NCI-H2171 (cell line): ENCODE measurements at regions not wholly inside any gene's neighbourhood (a gene's known extent, or its start where the extent isn't known, plus 50 kb on each side); places are given as distances from the start of the nearest gene placed in this dataset.

ENCODE experiments used
- DNase-seq: peaks from one replicate; lab custom pipeline; 2025; lab: John Stamatoyannopoulos, UW

DNA sequence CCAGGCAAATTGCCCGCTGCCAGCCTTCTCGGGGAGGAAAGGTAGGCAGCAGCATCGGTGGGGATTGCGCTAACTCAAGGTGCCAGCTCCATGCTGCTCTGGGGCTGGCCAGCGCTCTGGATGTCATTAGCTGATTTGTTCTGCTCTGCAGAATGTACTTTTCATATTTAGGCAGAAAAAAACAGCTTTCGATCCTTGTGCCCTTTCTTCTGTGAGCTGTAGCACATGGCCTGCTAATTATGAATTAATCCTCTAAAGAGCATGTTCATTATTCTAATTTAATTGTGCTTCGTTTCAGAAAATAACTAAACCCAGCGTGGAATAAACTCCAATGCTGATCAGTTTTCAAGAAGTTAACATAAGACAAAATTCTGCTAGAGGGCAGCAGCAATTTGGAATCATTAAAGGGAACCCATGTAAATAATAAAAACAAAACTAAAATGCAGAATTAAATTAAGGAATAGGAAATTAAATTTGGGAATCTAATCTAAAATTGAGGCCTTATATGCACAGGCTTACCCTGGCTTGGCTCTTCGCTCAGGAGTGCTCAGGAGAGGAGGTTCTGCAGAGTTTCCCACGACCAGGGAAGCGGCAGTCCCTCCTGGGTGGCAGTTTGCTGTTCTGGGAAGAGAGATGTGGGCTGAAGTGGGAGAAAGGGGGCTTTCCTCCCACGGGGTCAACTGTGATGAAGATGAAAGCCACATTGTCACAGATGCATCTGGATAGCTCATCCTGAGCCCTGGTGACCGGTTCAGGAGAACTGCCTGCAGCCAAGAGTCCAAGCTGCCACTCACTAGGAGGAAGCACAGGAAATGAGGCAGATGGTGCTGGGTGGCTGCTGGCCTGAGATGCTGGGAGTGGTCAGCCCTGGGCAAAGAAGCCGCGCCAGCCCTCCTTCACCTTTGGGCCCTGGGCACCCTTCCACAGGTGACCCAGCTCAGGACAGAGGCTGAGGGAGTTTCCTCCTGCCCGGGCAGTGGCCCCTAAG lies 93.2 kb upstream of the PKDCC start:
- DNase-seq: no peak

DNA sequence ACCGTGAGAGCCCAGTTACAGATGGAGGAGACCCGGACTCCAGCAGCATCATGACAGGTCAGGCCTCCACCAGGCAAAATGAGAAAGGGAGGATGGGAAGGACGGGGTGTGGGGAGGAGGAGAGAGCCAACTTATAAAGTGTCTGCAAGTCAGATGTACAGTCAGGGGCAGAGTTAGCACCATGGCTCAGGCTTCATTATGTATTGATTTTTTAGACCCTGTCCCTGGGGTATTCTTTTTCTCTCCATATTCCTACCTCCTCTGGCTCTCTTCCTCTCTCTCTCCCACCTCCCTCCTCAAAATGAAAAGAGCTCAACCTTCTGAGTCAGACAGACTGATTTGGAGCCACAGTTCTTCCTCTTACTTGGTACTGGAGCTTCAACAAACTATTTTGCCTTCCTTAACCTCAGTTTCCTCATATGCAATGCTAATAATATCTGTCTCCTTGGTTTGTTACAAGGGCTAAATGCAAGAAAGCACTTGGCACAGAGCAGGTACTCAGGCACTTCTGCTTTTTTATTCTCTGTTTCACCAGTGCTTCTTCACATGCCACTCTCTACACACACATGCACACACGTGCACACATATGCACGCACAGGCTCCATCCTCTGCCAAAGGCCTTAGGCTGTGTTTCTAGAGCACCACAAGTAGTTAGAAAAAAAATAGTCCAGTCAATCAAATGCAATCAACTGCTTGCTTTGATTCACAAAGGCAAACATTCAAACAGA lies 92.3 kb upstream of the PKDCC start:
- no peak for DNase-seq

DNA sequence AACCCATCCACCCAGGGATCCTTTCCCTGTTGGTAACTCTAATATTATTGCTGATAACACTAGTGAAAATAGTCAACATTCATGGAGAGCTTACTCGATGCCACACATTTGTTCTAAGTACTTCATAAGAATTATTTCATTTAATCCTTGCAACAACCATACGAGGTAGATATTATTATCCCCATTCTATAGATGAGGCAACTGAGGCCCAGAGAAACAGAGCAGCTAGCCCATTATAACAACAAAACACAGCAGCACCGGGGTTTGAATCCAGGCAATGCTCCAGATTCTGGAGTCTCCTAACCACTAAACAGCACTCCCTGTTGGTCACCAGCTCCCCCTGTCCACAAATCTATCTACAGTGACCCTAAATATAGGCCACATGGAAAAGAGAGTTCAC lies 90.4 kb upstream of the PKDCC start:
- no peak for DNase-seq

DNA sequence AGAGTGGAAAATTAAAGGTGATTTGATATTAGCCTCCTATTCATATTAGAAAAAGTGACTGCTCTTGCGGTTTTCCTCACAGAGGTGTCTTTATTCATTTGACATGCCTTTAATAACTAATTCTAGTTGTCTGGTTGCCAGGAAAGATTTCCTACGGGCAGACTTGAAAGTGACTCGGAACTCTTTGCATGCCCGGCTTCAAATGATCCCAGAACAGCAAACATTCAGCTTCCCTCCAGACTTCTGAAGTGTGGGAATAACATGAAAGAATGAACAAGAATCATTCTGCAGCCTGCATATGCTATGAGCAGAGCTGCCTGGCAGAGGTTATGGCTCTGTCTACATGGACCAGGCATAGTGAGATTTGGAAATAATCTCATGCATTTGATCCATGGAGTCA lies 89.6 kb upstream of the PKDCC start:
- no peak for DNase-seq

DNA sequence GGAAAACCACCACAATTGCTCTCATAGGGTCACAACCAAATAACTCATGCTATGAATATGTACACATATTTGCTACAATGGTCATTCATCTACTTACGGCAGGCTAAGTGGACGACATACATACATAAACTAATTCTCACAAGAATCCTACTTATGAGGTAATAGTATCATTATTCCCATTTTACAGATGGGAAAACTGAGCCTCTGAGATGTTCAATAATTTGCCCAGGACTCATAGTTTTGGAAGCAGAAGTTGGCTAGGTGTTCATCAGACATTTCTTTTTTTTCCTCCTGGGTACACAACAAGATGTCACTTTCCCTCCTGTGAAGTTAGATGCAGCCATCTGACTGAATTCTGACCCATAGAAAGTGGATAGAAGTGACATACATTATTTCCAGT lies 89.0 kb upstream of the PKDCC start:
- DNase-seq: no peak

DNA sequence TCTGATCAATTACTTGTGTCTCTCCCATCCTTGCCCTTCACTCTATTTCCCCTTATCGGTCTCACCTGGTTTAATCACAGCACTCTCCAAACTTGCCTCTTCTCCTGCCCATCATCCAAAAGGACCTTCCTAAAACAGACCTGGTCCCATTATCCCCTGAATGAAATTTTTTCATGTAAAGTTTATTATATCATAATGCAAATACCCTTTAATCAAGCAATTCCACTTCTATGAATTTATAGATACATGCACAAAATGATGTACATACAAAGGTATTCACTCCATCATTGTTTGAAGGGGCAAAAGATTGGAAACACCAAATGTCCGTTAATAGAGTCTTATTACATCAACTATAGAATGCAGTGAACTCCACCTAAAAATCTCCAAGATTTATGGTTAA lies 88.1 kb upstream of the PKDCC start:
- DNase-seq: no peak

DNA sequence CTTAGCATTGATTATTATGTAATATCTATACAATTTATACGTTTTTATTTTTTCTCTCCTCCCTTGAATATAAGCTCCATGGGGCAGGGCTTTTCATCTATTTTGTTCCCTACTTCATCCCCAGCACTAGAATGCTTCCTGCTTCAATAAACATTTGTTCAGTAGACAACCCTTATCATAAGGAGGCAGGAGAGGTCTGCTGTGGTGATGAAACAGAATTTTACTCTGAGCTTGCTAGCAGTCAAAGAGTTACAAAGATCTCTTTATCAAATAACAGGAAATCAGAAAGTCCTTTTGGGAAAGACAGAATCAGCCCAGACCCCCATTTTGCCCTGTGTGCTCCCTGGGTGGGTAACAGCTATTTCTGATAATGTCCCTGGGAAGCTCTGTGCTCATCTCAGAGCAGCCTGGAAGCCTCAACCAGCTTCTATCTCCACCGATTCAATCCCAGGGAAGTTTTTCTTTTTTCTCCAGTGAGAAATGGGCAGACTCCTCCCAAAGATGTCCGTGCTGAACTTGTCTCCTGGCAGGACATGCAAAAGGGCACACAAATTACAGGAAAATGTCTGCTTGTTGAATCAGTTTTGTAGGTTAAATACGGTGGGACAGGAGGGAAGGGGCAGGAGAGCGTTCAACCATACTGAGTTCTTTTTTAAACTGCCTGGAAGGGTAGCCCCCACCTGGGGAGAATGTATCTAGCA lies 84.7 kb upstream of the PKDCC start:
- no peak for DNase-seq

DNA sequence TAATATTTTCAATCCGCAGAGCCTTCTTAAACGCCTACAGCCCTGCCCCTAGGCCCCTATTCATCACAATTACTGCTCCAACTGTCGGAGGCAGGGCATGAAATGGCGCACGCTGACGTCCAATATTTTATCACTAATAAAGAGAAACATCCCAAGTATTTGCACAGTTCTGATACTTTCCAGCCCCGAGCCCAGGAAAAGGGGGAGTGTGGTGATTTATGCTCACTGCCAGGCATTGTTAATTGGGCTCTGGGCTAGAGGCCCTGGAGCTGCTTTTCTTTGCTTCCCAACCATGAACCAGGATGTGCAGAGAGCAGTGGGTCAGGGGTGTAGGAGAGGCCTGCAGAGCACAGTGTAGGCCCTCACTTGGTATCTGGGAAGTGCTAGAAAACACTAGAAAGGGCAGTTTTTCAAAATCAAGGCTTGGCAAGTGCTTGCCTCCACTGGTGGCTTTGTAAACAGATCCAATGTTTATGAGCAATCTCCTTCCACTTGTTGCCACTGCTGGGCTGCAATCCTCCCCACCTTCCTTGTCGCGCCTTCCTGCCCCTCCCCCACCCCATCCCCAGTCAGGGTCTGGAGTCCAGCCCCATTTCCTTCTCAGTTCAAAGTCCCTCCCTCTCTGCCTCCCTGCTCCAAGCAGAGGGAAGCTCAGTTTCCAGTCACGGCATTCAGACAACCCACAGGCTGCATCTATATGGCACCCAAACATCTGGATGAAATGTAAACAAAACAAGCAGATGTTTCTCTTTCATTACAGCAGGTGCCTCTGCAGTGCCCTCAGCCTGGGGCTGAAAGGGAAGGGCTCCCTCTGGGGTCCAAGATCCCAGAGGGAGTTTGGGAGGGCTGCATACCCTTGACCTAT lies 83.9 kb upstream of the PKDCC start:
- no peak for DNase-seq

DNA sequence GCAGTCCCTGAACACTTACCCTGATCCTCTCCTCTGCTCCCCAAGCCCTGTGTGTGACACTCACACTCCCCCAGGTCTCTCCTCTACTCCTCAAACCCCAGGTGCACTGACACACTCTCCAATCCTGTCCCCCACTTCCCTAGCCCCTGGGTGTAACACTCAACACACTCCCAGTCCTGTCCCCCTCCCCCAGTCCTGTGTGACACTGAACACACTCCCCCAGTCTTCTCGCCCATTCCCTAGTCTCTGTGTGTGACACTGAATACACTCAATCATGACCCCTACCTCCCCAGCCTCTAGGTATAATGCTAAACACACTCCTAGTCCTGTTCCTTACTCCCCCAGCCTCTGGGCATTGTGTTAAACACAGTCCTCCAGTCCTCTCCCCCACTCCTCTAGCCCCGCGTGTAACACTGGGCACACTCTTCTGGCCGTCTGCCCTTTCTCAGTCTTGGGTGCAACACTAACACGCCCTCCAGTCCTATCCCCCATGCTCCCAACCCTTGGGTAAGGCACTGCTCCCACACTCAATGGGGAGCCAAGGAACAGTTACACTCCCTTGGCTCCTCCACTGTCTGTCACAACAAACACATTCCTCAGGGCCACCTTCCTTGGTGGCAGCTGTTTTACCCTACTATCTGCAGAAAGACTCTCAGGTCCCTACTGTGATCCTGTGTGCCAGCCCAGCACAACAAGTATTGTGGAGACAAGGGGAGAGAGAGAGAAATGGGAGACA lies 82.5 kb upstream of the PKDCC start:
- DNase-seq: no peak

DNA sequence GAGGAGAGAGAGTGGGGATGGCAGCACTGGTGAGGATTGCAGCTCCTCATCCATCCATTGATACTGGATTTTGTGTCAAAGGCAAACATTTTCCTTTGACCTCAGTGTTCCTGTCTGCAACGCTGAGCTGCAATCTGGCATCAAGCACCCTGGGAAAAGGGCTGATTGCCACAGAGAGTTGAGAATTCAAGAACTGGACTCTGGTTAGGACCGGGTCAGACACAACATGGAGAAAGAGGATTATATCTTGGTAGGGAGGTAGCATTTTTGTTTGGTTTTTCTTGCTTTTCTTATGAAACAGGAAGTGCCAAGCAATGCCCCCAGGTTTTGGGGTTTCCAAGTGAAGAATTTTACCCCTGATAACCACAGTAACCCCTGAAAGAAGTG lies 81.9 kb upstream of the PKDCC start:
- DNase-seq: no peak

DNA sequence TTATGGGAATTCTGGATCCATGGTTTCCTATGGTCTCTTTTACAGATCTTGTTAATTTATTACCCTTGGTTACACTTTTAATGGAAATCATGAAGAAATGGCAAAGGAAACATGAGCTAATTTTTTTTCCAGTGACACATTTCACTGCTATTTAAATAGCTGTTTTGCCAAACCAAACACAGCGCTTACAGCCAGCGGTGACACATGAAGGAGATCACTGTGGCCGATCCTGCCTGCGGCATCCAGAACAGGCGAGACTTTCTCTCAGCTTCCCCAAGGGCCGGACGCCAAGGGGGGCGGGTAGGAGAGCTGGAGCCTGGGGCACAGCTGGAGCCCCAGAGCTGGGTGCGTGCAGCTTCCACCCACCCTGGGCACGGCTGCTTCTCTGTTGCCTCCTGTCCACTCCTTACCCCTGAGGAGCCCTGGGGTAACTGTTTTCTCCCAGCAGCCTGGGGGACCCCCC lies 81.4 kb upstream of the PKDCC start:
- DNase-seq: no peak

DNA sequence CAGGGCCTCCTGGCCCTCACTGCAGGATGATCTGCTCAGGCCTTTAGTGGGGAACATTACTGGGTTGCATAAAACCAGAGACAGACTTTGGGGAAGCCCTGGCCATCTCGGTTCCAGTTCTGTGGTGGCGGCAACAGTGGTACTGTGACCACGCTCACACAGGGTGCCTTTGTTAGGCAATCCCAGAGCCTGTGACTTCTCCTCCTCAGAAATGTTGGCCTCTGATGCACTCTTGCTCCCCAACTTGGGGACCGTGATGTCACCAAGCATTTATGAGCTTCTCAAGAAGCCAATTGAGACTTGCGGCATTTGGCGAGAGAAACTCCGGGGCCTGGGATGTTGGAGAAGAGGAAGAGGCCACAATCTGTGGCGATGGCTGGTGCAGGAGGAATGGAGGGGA lies 80.9 kb upstream of the PKDCC start:
- DNase-seq: no peak

DNA sequence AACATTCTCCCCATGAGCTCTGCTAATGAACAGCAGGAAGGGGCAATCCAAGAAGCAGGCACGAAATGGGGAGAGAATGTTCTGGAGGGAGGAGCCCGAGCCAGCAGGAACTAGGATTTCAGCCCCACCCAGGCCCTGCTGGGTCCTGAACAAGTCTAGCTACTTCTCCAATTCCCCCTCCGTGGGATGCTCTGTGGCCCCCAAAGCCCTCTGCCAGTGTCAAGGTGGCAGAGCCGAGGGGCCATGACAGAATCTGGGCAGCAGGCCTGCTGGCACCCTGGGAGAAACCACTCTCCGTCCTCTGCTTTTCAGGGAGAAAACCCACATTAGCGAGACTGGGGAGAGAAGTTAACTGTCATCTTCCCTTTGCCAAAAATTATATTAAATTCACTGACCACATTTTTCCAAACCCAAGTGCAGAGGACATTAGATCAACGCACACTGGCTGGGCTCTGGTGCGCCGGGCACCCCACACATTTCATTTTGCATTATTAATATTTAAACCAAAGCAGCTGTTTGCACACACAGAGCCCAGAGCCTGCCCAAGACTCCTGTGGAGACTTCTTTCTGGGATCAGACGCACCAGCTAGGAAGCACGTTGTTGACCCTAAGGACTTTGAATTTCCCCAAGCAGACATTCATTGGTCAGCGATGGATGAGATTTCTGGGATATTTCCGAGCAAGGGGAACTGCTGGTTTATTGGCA lies 80.2 kb upstream of the PKDCC start:
- DNase-seq: no peak

DNA sequence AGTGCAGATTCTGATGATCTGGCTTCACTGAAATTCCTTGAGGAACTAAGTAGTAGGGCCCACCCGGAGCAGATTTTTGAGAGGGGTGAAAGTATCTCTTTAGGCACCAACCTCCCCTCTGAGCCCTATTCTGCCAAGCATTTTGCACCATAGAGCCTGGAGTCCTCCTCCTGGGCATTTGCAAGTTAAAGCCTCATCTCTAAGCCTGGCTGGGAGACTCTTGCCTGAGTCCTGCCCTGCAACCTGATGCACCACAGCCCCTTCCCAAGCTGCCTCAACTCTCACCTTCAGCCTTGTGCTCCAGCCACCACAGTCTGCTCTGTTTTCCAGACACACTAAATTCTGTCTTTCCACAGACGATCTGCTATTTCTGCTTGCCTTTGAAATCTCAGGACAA lies 79.6 kb upstream of the PKDCC start:
- DNase-seq: no peak

DNA sequence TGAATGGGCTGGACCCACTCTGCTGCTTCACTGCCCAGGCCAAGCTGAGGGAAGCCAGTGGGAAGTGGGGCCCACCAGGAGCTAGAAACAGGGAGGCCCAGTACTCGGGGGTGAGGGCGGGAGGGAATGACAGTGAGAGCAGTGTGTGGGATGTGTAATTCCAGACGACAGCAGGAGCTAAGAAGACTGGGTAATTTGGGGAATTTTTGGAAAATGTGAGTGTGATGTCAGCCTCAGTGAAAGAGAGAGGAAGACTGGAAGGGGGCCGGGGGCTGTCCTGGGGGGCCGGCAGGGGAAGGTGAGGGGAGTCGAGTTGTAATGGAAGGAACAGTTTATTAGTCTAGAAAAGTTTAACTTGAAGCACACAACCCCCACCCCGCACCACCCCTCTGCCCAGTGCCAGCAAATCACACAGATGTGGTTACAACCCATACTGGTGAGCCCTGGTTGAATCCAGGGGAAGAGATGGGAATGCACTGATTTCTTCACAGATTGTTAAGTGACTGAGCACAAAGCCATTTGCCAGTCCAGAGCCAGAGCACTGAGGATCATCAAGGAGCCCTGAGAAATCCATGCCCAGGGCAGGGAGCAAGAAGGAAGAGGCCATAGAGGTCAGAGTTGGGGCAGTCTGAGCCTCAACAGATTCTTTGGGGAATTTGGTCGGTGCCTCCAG lies 76.7 kb upstream of the PKDCC start:
- no peak for DNase-seq

DNA sequence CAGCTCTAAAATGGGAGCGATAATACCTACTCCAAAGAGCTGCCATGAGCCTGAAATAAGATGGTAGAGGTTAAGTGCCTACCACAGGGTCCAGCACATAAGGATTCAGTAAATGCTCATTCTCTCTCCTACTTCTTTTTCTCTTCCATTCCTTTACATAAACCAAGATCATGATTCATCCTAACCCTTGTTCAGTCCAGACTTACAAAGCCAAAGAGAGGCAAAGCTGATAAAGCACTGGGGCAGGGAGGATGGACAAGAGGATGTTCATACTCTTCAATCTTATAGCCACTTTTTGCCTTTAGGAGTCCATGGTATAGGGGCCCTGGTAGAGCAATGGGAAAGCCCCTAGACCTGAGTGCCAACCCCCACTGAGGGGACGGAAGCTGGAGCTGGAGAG lies 75.6 kb upstream of the PKDCC start:
- DNase-seq: no peak

DNA sequence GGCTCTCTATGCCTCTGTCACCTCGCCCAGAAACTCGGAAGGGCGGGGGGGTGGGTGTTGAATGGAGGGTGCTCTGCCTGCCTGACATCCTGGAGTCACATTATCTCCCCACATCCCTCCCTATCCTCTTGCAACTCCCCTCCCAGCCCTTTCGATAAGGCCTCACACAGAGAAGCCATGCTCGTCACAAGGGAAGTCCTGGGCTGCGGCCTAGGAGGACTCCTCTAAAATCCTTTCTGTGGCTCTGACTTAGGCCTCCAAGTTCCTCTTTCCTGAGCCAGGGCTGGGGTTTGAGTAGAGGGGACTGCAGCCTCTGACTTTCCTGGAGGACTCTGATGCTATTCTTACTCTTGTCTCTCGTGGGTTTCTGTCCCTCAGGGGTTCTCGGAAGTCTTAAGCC lies 75.0 kb upstream of the PKDCC start:
- DNase-seq: no peak

DNA sequence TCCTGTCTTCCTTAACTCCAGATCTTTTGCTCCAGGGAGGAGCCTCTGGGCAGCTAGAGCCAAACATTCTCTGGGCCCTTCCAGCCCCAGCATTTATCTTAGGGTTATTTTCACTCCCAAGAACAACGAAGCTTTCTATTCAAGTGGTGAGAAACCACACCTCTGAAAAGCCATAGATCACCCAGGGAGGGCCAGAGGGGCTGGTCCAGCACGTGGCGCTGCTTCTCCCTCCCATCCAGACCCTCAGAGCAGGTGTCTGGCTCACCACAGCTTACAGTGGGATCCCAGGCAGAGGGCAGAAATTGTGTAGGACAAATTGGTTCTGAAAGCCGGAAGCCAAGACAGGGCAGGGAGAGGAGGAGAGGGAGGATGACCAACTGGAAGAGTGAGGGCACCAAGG lies 74.0 kb upstream of the PKDCC start:
- DNase-seq: no peak

DNA sequence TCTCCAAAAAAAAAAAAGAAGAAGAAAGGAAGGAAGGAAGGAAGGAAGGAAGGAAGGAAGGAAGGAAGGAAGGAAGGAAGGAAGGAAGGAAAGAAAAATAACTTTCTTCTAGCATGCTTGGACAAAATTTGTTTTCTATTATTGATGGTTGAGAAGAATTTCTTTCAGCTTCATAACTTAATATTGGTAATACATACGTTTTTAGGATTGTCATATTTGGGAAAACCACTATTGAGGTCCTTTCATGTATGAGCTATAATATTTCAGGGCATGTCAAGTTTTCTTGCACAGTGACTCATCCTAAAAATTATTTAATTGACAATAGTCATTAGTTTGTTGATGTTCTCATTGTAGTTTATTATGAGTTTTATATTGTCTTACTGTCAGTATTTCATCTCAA lies 66.4 kb upstream of the PKDCC start:
- no peak for DNase-seq

DNA sequence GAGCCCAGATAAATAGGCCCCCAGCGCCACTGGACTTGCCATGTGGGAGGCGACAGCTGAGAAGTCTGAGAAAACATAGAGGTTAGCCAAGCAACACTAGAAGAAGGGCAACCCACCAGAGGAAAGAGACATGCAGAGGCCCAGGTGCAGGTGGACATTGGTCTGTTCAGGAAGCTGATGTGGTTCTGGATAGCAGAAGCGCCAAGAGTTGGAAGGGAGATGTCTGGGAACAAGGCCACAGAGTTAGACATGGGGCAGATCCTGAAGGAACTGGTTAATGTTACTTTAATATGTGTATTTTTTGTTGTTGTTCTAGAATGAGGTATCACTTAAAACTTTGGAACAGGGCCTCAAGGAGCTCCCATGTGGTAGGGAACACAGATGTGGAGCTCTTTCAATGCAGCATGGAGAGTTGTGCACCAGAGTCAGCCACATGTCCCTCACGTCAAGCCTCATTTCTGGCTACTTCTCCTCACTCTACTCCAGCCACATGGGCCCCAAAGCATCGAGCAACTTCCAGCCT lies 62.2 kb upstream of the PKDCC start:
- no peak for DNase-seq
